ENCODE measurements at regions not wholly inside any gene's neighbourhood (a gene's known extent, or its start where the extent isn't known, plus 50 kb on each side); places are given as distances from the start of the nearest gene placed in this dataset.

DNA sequence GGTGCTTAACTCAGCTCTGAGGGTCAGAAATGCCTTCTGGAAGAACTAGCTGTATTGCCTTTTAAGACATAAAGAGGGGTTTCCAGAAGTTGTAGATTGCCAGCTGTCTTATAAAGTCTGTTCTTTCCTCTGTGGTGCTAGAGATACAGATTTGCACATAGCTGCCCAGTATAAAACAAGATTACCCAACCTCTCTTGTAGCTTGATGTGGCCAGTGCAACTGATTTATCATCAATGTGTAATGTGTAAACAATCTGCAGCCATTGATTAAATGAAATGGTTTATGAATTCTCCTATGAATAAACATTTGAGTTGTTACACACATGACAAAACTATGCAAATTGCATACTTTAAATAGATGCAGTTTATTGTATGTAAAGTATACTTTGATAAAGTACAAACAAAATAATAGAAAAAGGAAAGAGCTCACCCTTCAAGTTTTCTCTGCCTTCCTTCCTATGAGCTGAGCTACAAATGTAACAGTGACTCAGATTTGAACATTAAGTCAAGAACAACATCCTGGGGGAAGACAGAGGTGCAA lies 195.2 kb downstream of the TMEM26 start:
- DNase-seq (ENCODE audit: low spot score) (no peak), ATAC-seq (no peak), FAIRE-seq (no peak)
- POLR2A ChIA-PET: no interaction called here
- no peaks in the 10 kb centered on the region for H3K9me3 ChIP-seq (ENCODE audit: low read length)
- no peaks in the 10 kb centered on the region for H3K36me3 ChIP-seq (replicated peaks in 1 of 2; ENCODE audit: control insufficient read depth in 1 of 2, insufficient read depth in 2 of 2, low read length in 2 of 2)
- in situ Hi-C loops (cut with HindIII; ENCODE audit: extremely low pct_ligation_motif_present, low pct_unique_long_range_greater_than_20kb): no loop called here
- no peaks in the 10 kb centered on the region for H3K27me3 ChIP-seq (ENCODE audit: control insufficient read depth in 1 of 2, insufficient read depth in 2 of 2, low read length in 2 of 2)
- H2AFZ ChIP-seq (ENCODE audit: low read length): no peak overlapping the region
- TF ChIP-seq ZFP82 (CRISPR knock-in tag; IDR thresholded peaks at IDR 0.05; ENCODE audit: borderline replicate concordance) (no peak), MLX (CRISPR knock-in tag; IDR thresholded peaks at IDR 0.05) (no peak)
- H3K4me2 ChIP-seq (ENCODE audit: low read depth, low read length): no peak overlapping the region
- H3K9ac ChIP-seq (ENCODE audit: insufficient read depth, low read depth, low read length): no peak overlapping the region
- H3K27ac ChIP-seq (ENCODE audit: extremely low read length, insufficient read depth, low read length): no peak overlapping the region
- H3K4me1 ChIP-seq (ENCODE audit: insufficient read depth, low read length): no peaks in the 10 kb centered on the region
- intact Hi-C loops (cut with micrococcal nuclease; ENCODE audit: unreplicated experiment): no loop called here
- no peaks in the 10 kb centered on the region for H4K20me1 ChIP-seq (ENCODE audit: insufficient read depth, low read length)
- no peak overlapping the region for H3K4me3 ChIP-seq (replicated peaks in 1 of 3; ENCODE audit: insufficient read depth in 1 of 3, low read depth in 2 of 3, low read length in 3 of 3)
- H3K79me2 ChIP-seq (ENCODE audit: insufficient read depth, low read length): no peaks in the 10 kb centered on the region
- no TSS peak for BruUV-seq (replicated peaks)
- CTCF ChIA-PET (ENCODE audit: low intra/inter-chr PET ratio, low total read pairs): no interaction called here

DNA sequence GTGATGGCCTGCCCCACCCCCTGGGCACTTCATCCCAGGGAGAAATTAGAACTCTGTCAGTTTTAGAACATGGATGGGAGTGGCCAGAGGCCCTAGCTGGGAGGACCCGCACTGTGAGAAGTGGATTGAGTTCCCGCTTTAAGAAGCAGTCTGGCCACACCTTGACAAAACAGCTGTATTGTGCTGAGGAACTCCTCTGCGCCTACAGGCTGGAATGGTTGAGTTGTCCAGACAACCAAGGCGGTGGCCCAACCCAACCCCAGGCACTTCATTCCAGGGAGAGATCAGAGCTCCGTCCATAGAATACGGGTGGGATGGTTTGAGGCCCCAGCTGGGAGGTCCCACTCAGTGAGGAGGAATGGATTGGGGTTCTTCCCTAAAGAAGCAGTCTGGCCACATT lies 196.0 kb downstream of the TMEM26 start:
- Histone ChIP-seq H3K27me3 (ENCODE audit: control insufficient read depth in 1 of 2, insufficient read depth in 2 of 2, low read length in 2 of 2) (no peaks in the 10 kb centered on the region), H4K20me1 (ENCODE audit: insufficient read depth, low read length) (no peaks in the 10 kb centered on the region), H3K4me3 (replicated peaks in 1 of 3; ENCODE audit: insufficient read depth in 1 of 3, low read depth in 2 of 3, low read length in 3 of 3) (no peak overlapping the region), H3K4me1 (ENCODE audit: insufficient read depth, low read length) (no peaks in the 10 kb centered on the region), H2AFZ (ENCODE audit: low read length) (no peak overlapping the region), H3K9ac (ENCODE audit: insufficient read depth, low read depth, low read length) (no peak overlapping the region), H3K79me2 (ENCODE audit: insufficient read depth, low read length) (no peaks in the 10 kb centered on the region), H3K4me2 (ENCODE audit: low read depth, low read length) (no peak overlapping the region), H3K9me3 (ENCODE audit: low read length) (no peaks in the 10 kb centered on the region), H3K27ac (ENCODE audit: extremely low read length, insufficient read depth, low read length) (no peak overlapping the region), H3K36me3 (replicated peaks in 1 of 2; ENCODE audit: control insufficient read depth in 1 of 2, insufficient read depth in 2 of 2, low read length in 2 of 2) (no peaks in the 10 kb centered on the region)
- ATAC-seq (no peak), FAIRE-seq (no peak), DNase-seq (ENCODE audit: low spot score) (no peak)
- CTCF ChIA-PET (ENCODE audit: low intra/inter-chr PET ratio, low total read pairs): no interaction called here
- intact Hi-C loops (cut with micrococcal nuclease; ENCODE audit: unreplicated experiment): no loop called here
- BruUV-seq (replicated peaks): no TSS peak
- in situ Hi-C loops (cut with HindIII; ENCODE audit: extremely low pct_ligation_motif_present, low pct_unique_long_range_greater_than_20kb): no loop called here
- 95% methylated on average over 3 of the region's 6 CpGs for WGBS (ENCODE audit: low lambda C conversion rate)
- POLR2A ChIA-PET: no interaction called here
- no peak for TF ChIP-seq ARHGAP35 (CRISPR knock-in tag; IDR thresholded peaks at IDR 0.05; ENCODE audit: borderline replicate concordance)
- TF ChIP-seq, protein P1, sequence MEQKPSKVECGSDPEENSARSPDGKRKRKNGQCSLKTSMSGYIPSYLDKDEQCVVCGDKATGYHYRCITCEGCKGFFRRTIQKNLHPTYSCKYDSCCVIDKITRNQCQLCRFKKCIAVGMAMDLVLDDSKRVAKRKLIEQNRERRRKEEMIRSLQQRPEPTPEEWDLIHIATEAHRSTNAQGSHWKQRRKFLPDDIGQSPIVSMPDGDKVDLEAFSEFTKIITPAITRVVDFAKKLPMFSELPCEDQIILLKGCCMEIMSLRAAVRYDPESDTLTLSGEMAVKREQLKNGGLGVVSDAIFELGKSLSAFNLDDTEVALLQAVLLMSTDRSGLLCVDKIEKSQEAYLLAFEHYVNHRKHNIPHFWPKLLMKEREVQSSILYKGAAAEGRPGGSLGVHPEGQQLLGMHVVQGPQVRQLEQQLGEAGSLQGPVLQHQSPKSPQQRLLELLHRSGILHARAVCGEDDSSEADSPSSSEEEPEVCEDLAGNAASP (CRISPR knock-in tag; IDR thresholded peaks at IDR 0.05; ENCODE audit: borderline replicate concordance): no peak
- TF ChIP-seq TMF1 (CRISPR knock-in tag; IDR thresholded peaks at IDR 0.05; ENCODE audit: low read depth): no peak
- no peak for TF ChIP-seq ZNF451 (CRISPR knock-in tag; IDR thresholded peaks at IDR 0.05)
- TF ChIP-seq PCBP2 (optimal IDR thresholded peaks at IDR 0.05; ENCODE audit: low read depth, low read length, poor library complexity, severe bottlenecking): no peak
- no peak for TF ChIP-seq ZNF235 (CRISPR knock-in tag; IDR thresholded peaks at IDR 0.05; ENCODE audit: borderline replicate concordance)
- TF ChIP-seq, protein P2, sequence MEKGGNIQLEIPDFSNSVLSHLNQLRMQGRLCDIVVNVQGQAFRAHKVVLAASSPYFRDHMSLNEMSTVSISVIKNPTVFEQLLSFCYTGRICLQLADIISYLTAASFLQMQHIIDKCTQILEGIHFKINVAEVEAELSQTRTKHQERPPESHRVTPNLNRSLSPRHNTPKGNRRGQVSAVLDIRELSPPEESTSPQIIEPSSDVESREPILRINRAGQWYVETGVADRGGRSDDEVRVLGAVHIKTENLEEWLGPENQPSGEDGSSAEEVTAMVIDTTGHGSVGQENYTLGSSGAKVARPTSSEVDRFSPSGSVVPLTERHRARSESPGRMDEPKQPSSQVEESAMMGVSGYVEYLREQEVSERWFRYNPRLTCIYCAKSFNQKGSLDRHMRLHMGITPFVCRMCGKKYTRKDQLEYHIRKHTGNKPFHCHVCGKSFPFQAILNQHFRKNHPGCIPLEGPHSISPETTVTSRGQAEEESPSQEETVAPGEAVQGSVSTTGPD (CRISPR knock-in tag; IDR thresholded peaks at IDR 0.05): no peak
- no peak for TF ChIP-seq ZFYVE20 (CRISPR knock-in tag; IDR thresholded peaks at IDR 0.05; ENCODE audit: borderline replicate concordance, low read depth)
- no peak for TF ChIP-seq PHB2 (IDR thresholded peaks at IDR 0.05; ENCODE audit: partially characterized antibody)
- no peak for TF ChIP-seq SP2 (CRISPR knock-in tag; IDR thresholded peaks at IDR 0.05)
- TF ChIP-seq, protein P3, sequence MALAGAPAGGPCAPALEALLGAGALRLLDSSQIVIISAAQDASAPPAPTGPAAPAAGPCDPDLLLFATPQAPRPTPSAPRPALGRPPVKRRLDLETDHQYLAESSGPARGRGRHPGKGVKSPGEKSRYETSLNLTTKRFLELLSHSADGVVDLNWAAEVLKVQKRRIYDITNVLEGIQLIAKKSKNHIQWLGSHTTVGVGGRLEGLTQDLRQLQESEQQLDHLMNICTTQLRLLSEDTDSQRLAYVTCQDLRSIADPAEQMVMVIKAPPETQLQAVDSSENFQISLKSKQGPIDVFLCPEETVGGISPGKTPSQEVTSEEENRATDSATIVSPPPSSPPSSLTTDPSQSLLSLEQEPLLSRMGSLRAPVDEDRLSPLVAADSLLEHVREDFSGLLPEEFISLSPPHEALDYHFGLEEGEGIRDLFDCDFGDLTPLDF (CRISPR knock-in tag; IDR thresholded peaks at IDR 0.05): no peak
- TF ChIP-seq ZNF547 (CRISPR knock-in tag; IDR thresholded peaks at IDR 0.05): no peak
